ENCODE measurements at regions not wholly inside any gene's neighbourhood (a gene's known extent, or its start where the extent isn't known, plus 50 kb on each side); places are given as distances from the start of the nearest gene placed in this dataset.
"Not testable (repeated sequence)": the region's sequence is repeated elsewhere in the genome, so short reads cannot be mapped to it uniquely, and the experiment has no call there.

DNA sequence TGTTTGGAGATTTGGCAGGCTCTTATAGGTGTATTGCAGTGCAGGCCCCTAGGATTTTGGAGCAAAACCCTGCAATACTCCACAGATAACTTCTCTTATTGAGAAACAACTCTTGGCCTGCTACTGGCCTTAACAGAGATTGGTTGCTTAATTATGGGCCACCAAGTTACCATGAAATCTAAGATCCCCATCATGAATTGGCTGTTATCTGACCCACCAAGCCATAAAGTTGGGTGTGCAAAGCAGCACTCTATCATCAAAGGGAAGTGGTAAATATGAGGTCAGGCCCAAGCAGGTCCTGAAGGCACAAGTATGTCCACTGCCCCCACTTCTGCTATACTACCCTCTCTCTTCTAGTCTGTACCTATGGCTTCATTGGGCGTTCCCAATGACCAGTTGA is 130.0 kb upstream of the TNFSF4 start:
- no peak for DNase-seq
- intact Hi-C loops (cut with DNase I), result no loop called here

DNA sequence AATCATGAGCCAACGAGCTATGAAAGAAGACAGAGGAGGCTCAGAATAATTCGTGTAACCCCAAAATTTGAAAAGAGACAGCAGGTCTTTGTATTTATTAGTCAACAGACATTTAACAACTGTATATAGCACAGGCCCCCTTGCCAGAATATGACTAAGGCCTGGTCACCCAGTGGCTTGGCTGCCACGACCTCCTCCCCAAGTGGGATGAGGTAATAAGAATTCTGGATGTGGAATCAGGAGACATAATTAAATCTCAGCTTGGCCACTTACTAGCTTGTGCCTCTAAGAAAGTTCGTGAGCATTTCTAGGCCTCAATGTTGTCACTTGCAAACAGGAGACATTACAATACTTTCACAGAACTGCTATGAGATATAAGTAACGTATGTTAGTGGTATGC is 134.2 kb upstream of the TNFSF4 start:
- intact Hi-C loops (cut with DNase I), result no loop called here
- DNase-seq, result no peak

DNA sequence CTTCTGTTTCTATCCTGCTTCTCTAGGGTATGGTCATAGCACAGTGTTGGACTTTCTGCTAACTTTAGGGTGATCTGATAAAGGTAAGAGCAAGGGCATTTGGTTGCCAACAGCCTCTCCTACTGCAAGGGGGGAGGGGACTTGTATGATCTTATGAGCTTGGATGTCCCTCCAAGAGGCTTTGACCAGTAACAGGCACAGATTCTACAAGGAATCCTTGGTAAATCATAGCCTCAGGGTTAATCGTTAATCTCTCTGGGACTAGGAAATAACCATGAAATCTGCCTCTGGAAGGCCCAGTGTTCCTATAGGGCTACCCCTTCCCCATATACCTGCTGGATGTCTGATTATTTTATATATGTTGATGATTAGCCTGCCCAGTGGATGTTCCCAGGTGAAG is 134.8 kb upstream of the TNFSF4 start:
- intact Hi-C loops (cut with DNase I), result no loop called here

DNA sequence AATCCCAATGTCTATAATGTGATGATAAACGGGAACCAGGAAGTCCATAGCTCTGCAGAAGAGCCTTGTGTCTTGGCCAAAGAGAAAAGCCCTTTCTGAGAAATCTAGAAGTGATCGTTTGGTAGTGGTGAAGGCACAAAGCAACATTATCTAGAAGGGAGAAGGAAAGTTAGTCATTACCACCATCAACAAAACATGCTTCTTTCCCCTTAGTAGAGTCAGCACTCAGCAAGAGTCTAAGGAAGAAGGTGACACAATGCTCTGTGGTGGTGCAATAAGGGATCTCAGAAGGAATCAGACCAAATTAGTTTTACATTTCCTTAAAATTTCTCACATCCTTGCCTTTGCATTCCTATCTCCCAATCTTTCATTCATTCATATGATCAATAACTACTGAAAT is 134.4 kb upstream of the PRDX6 start:
- intact Hi-C loops (cut with DNase I), result no loop called here
- DNase-seq, result no peak

More for the DNA sequence above, 134.8 kb upstream of the TNFSF4 start:
- DNase-seq, result no peak

DNA sequence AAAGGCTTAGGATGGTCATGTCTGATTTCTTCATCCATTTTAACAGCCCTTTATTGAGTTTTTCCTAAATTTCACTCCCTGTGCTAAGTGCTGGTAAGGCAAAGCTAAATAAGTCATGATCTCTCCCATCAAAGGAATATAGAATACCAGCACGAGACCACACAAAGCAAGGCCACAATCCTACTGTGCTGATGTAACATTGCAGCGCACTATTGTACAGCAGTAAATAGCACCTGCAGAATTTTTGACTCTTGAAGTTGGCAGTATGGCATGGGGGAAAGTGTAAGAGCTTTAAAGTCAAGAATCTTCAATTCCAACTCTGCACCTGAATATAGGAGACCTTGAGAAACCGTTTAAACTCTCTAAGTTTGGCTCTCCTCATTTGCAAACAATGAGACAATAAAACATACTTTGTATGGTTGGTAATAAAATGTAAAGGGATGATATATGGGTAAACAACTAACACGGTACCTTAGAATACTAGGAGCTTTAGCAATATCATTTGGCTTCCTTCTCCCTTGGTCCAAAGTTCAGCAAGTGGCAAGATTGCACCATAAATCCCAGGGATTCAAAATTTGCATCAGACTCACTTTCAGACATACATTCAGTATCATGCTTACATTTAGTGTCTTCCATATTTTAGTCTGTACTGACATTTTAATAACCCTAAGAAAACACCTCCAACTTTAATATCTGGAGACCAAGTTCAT is 132.9 kb upstream of the PRDX6 start:
- intact Hi-C loops (cut with DNase I), result no loop called here
- no peak for DNase-seq

DNA sequence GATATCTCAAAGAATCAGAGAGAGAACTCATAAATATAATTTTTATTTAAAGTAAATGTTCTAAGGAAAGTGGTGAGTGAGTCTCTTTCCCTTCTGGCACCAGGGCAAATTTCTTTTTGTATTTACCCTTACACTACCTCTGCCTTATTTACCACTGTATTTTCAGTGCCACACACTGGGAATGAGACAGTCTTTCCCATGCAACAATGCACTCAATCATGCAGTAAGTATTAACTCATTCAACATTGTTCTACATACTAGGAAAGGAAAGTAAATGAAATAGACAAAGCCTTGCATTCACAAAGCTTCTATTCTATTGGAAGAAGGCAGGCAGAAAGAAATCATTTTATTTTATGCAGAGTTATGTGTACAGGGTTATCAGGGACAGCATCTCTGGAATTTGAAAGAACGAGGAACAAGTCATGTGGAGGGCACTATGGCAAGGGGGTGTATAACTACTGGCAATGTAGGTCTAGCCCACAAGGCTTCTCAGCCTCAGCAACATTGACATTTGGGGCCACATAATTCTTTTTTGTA is 129.8 kb upstream of the PRDX6 start:
- no peak for DNase-seq
- intact Hi-C loops (cut with DNase I), result no loop called here

DNA sequence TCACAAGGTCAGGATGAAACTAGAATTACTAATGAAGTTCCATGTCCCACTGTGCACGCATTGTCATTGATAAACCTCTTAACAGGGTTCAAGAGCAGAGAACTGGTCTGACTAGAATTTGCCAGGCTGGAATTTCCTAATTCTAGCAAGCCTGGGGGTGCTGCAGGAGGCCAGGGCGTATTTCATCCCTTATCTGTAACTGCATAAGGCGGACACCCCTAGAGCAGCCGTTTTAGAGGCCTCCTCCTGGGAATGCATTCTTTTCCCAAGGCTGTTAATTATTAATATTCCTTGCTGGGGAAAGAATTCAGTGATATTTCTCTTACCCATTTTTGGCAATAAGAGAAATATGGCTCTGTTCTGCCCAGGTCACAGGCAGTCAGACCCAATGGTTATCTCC is 124.5 kb upstream of the PRDX6 start:
- intact Hi-C loops (cut with DNase I); DNase-seq: not testable (repeated sequence)

DNA sequence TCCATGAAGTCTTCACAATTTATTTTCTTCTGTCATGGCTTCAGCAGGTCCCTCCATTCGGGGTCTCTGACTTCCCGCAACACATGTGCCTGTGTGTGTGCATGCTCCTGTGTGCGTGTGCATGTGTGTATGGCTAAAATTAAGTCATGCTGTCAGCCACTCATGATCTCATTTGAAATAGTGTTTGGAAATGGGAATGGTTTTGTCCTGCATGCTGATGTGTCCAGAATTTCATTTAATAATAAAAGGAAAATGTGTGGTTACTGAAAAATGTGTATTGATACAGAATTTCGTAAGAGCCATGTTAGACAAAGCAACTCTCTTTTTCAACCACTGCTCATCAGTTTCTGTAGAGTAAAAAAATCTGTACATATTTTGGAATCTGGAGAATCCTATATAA is 123.8 kb upstream of the PRDX6 start:
- intact Hi-C loops (cut with DNase I), result no loop called here
- no peak for DNase-seq

DNA sequence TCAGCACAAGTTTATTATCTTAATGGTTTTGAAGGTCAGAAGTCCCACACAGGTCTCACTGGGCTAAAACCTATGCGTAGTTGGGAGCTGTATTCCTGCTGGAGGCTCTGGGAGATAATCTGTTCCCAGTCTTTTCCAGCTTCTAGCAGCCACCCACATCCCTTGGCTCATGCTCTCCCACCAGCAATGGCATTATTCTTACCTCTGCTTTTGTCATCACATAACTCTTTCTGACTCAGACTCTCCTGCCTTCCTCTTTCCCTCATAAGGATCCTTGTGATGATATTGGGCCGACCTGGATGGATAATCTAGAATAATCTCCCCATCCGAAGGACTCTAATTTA is 122.2 kb upstream of the PRDX6 start:
- DNase-seq, result no peak
- intact Hi-C loops (cut with DNase I), result no loop called here

DNA sequence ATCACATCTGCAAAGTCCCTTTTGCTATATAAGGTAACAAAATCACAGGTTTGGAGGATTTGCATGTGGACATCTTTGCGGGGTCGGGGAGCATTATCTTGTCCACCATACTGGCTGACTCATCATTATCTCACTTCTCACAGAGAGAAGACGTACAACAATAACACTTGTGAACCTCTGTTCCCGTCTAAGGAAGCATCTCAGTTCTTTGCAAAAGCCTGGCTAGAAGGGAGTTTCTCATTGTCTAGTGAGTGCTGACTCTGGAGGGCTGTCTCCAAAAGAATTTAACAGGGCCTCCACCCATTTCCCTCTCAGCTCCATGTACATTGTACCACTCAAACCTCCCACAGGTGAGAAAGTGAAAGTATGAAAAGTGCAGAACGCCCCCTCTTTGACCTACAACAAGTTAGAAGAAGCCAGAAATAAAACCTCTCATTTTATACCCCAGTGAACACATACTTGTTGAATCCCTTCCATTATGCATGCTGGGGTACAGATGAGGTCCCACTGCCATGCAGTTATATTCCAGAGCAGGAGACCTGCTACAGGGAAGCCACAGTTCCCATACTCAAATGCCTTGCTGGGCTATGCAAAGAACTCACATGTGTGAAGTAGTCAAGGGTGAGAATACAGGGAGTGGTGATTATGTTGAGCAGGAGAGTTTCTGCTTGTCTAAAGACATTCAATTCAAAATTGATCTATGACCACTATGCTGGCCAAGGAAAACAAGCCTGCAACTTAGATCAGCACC is 121.7 kb upstream of the PRDX6 start:
- DNase-seq, result no peak
- intact Hi-C loops (cut with DNase I), result no loop called here

DNA sequence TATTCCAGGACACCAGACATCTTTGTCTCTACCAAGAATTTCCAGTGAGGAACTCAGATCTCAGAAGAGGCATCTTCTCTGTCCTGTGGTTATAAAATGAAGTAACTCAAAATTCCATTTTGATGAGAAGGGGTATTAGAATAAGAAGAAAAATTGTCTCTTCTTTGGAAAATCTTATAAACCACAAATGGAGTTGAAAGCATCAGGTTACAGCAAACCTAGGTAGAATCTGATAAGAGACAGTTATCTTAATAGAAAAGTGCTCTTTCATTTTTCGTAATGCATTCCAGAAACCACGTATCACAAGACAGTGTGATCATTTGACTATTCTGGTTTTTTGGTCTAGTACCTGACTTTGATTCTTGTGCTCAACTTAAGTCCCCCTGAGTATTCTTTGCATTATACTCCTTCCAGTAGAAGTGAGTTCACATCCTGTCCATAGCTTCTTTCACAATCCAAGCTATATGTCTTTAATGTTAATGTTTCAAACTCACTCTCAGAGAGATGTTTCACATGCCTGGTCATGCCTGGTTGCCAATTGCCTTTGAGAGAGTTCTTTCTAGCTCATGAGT is 120.9 kb upstream of the PRDX6 start:
- no peak for DNase-seq
- intact Hi-C loops (cut with DNase I), result no loop called here

DNA sequence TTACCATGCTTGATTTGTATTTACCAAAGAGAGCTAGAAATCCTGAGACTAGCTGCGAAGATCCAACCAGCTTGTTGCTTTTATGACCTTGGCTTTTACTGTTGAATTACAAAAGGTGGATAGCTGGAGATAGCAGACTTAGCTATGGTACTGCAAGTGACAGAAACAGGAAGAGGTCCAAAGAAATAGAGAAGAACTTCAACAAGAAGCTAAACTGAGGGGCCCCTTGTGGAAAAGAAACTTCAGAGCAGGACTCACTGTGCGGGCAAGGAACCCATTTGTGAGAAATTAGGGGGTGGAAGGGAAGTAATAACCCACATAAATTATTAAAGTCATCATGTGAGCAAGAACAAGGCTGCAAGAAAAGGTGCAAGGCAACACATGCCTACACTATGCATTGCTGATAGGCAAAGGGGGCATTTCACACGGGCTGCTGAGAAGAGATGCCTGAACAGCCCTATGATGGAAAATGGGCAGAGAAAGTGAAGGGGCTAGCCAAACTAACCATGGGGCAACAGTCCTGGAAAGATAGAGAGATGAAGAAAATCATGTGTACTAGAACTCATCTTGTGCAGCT is 116.6 kb upstream of the PRDX6 start:
- intact Hi-C loops (cut with DNase I), result no loop called here
- DNase-seq, result no peak

DNA sequence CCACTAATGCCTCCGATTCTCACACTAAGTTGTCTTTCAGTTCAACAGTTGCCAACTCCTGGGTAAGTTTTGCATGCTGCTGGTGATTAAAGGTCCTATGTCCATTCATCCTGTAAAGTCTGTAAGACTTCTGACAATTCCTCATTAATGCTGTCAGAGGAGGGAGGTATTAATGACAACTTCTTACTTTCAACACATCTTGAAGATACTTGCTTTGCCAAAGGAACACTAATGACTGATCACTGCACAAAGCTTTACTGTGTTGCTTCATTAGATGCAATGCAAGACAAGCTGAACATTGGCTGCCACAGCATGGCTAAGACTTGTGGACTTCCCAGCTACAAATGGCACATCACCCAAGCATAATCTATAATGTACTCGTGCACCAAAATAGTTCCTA is 114.6 kb upstream of the PRDX6 start:
- DNase-seq, result no peak
- intact Hi-C loops (cut with DNase I), result no loop called here

DNA sequence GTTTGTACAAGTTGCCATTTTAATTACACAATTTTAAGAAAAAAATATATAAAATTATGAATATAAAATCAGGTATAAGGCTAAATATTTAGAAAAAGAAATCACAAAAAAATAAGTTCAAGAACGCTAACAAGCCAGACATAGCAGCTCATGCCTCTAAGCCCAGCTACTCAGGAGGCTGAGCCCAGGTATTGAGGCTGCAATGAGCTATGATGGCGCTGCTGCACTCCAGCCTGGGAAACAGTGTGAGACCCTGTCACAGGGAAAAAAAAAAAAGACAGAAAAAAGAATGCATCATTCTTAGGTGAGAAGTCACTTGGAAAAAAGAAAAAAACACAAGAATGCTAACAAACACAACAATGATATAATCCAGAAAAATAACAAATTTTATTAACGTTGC is 112.3 kb upstream of the PRDX6 start:
- intact Hi-C loops (cut with DNase I), result no loop called here
- no peak for DNase-seq

DNA sequence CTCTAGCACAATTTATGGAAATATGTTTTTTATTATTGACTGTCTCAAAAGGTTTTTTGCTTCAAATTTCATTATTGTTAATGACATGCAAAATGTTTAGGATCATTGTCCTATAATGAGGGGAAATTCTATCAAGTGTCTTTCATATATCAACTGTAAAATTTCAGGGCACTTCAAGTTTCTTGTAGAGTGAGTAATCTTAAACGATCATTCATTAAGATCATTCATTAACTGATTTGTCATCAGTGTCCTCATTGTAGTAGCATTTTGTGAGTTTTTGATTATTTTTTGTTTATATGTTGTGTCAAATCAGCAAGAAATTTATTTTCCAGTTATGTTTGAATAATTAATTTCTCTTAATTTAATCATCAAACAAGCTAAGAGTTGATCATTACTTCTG is 111.8 kb upstream of the PRDX6 start:
- no peak for DNase-seq

DNA sequence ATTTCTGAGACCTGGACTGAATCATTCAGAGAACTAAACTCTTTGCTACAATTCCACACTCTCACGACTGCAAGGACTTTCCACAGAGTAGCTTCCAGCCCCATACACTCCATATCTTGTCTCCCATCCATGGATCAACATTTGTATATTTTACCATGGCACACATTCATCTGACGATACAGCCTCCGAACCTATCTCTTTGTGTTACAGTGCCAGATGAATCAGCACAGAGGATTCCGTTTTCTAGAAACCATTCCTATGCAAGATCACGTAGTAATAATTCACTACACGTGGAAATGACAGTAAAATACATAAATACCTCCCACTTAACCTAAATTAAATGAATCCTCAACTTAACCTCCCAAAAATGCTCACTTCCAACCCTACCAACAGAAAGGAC is 110.0 kb upstream of the PRDX6 start:
- intact Hi-C loops (cut with DNase I), result no loop called here
- no peak for DNase-seq

More for the DNA sequence above, 111.8 kb upstream of the PRDX6 start:
- intact Hi-C loops (cut with DNase I), result no loop called here

DNA sequence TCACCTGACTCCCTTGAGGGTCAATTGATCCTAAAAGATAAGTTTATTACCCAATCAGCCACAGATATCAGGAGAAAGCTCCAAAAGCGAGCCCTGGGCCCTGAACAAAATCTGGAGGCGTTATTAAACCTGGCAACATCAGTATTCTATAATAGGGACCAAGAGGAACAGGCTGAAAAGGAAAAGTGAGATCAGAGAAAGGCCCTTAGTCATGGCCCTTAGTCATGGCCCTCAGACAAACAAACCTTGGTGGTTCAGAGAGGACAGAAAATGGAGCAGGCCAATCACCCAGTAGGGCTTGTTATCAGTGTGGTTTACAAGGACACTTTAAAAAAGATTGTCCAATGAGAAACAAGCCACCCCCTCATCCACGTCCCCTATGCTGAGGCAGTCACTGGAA is 106.5 kb upstream of the PRDX6 start:
- DNase-seq; intact Hi-C loops (cut with DNase I): not testable (repeated sequence)

DNA sequence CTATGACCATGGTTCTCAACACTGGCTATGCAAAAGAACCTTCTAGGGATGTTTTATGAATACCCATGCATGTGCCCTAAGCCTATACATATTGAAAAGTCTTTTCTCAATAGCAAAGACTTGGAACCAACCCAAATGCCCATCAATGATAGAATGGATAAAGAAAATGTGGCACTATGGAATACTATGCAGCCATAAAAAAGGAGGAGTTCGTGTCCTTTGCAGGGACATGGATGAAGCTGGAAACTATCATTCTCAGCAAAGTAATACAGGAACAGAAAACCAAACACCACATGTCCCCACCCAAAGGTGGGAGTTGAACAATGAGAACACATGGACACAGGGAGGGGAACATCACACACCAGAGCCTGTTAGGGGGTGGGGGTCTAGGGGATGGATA is 101.1 kb upstream of the PRDX6 start:
- intact Hi-C loops (cut with DNase I); DNase-seq: not testable (repeated sequence)

DNA sequence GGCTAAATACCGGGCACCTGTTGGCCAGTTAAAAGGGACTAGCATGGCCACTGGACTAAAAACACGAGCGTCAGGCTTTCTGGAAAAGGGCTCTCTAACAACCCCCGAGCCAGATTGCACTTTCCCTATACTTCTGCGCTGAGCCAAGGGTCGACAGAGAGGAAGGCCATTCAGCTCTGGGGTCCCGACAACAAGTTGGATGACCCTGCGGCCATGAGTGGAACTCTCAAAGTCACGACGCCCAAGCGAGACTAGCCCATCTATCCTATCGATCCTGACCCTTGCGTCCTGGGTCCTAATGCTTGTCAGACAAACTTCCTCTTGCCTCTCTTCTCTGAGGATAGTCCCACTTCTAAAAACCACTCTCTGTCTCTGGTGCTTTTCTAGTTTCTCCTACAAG is 99.9 kb upstream of the PRDX6 start:
- DNase-seq, result no peak
- intact Hi-C loops (cut with DNase I), result no loop called here

DNA sequence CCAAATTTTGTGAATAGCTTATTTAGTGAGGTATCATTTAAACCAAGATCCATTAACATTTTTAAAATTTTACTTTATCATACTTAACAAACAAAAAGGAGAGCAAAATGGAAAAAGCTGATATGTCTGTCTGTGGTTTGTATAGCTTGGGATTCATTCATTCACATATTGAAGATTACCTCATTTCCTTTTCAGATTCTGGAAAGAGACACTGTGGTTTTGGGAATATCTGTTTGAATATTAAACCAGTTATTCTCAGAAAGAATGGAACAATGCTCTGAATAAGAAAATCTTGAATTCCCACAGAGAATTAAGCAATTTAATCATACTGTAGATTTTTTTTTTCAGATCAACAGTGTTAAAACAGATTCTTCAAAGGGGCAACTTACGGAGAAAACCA is 93.8 kb upstream of the PRDX6 start:
- intact Hi-C loops (cut with DNase I), result no loop called here
- DNase-seq, result no peak

DNA sequence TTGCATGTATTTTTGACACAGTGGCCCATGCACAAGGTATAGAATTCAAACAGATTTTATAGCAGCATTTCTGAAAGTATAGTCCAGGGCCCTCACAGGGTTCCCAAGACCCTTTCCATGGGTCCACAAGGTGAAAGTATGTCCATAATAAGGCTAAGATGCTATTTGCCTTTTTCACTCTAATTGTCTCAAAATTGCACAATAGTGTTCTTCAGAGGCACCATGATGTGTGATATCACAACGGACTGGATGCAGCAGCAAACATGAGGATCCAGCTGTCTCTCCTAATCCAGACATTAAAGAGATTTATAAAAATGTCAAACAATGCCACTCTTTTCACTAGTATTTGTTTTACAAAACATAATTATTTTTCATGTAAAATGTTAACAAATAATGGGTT is 88.8 kb upstream of the PRDX6 start:
- no peak for DNase-seq
- intact Hi-C loops (cut with DNase I), result no loop called here

Measured in posterior cingulate gyrus (tissue), 11 donors.